WTC11 (cell line): ENCODE measurements at regions not wholly inside any gene's neighbourhood (a gene's known extent, or its start where the extent isn't known, plus 50 kb on each side); places are given as distances from the start of the nearest gene placed in this dataset.

Source experiments
- ATAC-seq: fragments of 200-7000 bp; cut with Tn5 transposase; 2 replicates; pipeline ENCODE4 v1.10.0; 2021; ENCODE audit warnings: mild to moderate bottlenecking, moderate library complexity
- CTCF ChIA-PET: fragments of 300-600 bp; sonication (Branson Sonifier 250); formaldehyde crosslinking; loops from one replicate; lab custom pipeline; 2021; ENCODE audit warnings: antibody characterized with exemption; lab: Charles Lee
- POLR2A ChIA-PET: fragments of 350-600 bp; sonication (Branson Sonifier 250); formaldehyde crosslinking; loops from one replicate; lab custom pipeline; 2021; ENCODE audit warnings: antibody characterized with exemption; lab: Charles Lee
- DNase-seq: peaks from one replicate; pipeline ENCODE4 v3.0.0; 2021; ENCODE audit warnings: low spot score
- H3K27ac Mint-ChIP-seq: 2 replicates; pipeline ENCODE4 v1.8.0; 2021; ENCODE audit warnings: mixed read lengths
- H3K27me3 Mint-ChIP-seq: 2 replicates; pipeline ENCODE4 v1.8.0; 2021; ENCODE audit warnings: low read depth, mild to moderate bottlenecking, moderate library complexity, mixed read lengths
- H3K36me3 Mint-ChIP-seq: 2 replicates; pipeline ENCODE4 v1.8.0; 2021; ENCODE audit warnings: mixed read lengths
- H3K4me1 Mint-ChIP-seq: 2 replicates; pipeline ENCODE4 v1.8.0; 2022; ENCODE audit warnings: mixed read lengths
- H3K4me3 Mint-ChIP-seq: 2 replicates; pipeline ENCODE4 v1.8.0; 2021; ENCODE audit warnings: mild to moderate bottlenecking, moderate library complexity, mixed read lengths
- H3K9me3 Mint-ChIP-seq: 2 replicates; pipeline ENCODE4 v1.8.0; 2021; ENCODE audit warnings: mixed read lengths
- CBFB ChIP-seq: sonication (generic); formaldehyde crosslinking; IDR thresholded peaks from 2 replicates; pipeline ENCODE4 v1.8.1; 2022; ENCODE audit warnings: mild to moderate bottlenecking, low read depth, missing genetic modification reagents
- CREM ChIP-seq: sonication (generic); formaldehyde crosslinking; IDR thresholded peaks from 2 replicates; pipeline ENCODE4 v1.8.1; 2022; ENCODE audit warnings: mild to moderate bottlenecking, missing genetic modification reagents, moderate library complexity
- E2F4 ChIP-seq: sonication (generic); formaldehyde crosslinking; IDR thresholded peaks from 2 replicates; pipeline ENCODE4 v1.8.1; 2022; ENCODE audit warnings: low read depth, mild to moderate bottlenecking, moderate library complexity, missing genetic modification reagents, borderline replicate concordance
- FOXJ3 ChIP-seq: sonication (generic); formaldehyde crosslinking; IDR thresholded peaks from 2 replicates; pipeline ENCODE4 v1.9.0; 2021; ENCODE audit warnings: missing genetic modification reagents, mild to moderate bottlenecking, borderline replicate concordance
- HMGA2 ChIP-seq: fragments of 250-450 bp; sonication (Bioruptor Pico); IDR thresholded peaks from 2 replicates; pipeline ENCODE4 v1.4.0; 2021; ENCODE audit warnings: mild to moderate bottlenecking, moderate library complexity
- NFE2L1 ChIP-seq: sonication (generic); formaldehyde crosslinking; IDR thresholded peaks from 2 replicates; pipeline ENCODE4 v1.8.1; 2023; ENCODE audit warnings: missing genetic modification reagents
- NR2C2 ChIP-seq: sonication (generic); formaldehyde crosslinking; IDR thresholded peaks from 2 replicates; pipeline ENCODE4 v1.8.0; 2022; ENCODE audit warnings: mild to moderate bottlenecking, missing genetic modification reagents
- NR3C1 ChIP-seq: sonication (generic); formaldehyde crosslinking; conservative IDR thresholded peaks from 2 replicates; pipeline ENCODE4 v1.8.1; 2023; ENCODE audit warnings: low read depth, mild to moderate bottlenecking, missing genetic modification reagents
- PRDM15 ChIP-seq: sonication (generic); formaldehyde crosslinking; IDR thresholded peaks from 2 replicates; pipeline ENCODE4 v1.8.0; 2022; ENCODE audit warnings: missing genetic modification reagents
- PREB ChIP-seq: sonication (generic); formaldehyde crosslinking; IDR thresholded peaks from 2 replicates; pipeline ENCODE4 v1.8.1; 2022; ENCODE audit warnings: mild to moderate bottlenecking, missing genetic modification reagents, moderate library complexity, borderline replicate concordance
- SMAD4 ChIP-seq: sonication (generic); formaldehyde crosslinking; IDR thresholded peaks from 2 replicates; pipeline ENCODE4 v1.8.0; 2022; ENCODE audit warnings: mild to moderate bottlenecking, missing genetic modification reagents
- STAT6 ChIP-seq: sonication (generic); formaldehyde crosslinking; conservative IDR thresholded peaks from 2 replicates; pipeline ENCODE4 v1.8.1; 2023; ENCODE audit warnings: mild to moderate bottlenecking, low read depth, missing genetic modification reagents, moderate library complexity
- TEAD1 ChIP-seq: sonication (generic); formaldehyde crosslinking; IDR thresholded peaks from 2 replicates; pipeline ENCODE4 v1.8.0; 2022; ENCODE audit warnings: mild to moderate bottlenecking, missing genetic modification reagents
- TEAD4 ChIP-seq: sonication (generic); formaldehyde crosslinking; IDR thresholded peaks from 2 replicates; pipeline ENCODE4 v1.8.0; 2022; ENCODE audit warnings: mild to moderate bottlenecking, missing genetic modification reagents
- ZBTB21 ChIP-seq: sonication (generic); formaldehyde crosslinking; IDR thresholded peaks from 2 replicates; pipeline ENCODE4 v1.8.1; 2023; ENCODE audit warnings: mild to moderate bottlenecking, missing genetic modification reagents, borderline replicate concordance
- ZNF121 ChIP-seq: sonication (generic); formaldehyde crosslinking; IDR thresholded peaks from 2 replicates; pipeline ENCODE4 v1.8.0; 2023; ENCODE audit warnings: missing genetic modification reagents
- ZNF138 ChIP-seq: sonication (generic); formaldehyde crosslinking; conservative IDR thresholded peaks from 2 replicates; pipeline ENCODE4 v1.8.1; 2022; ENCODE audit warnings: mild to moderate bottlenecking, moderate library complexity, missing genetic modification reagents
- ZNF416 ChIP-seq: fragments of 250-450 bp; sonication (Bioruptor Pico); IDR thresholded peaks from 2 replicates; pipeline ENCODE4 v1.9.0; 2021; ENCODE audit warnings: mild to moderate bottlenecking, inconsistent platforms

- DNase-seq (no peak), ATAC-seq (no peak)
- H3K9me3 Mint-ChIP-seq = peaks cover 7% of the 10 kb centered on the region; the same call in 1 of the 2 replicates
- POLR2A ChIA-PET = no interaction called here
- TF ChIP-seq NFE2L1 (CRISPR knock-in tag) = no peak
- no peak overlapping the region for H3K4me3 Mint-ChIP-seq
- CTCF ChIA-PET = no interaction called here
- no peaks in the 10 kb centered on the region for H3K36me3 Mint-ChIP-seq
- no peak overlapping the region for H3K27ac Mint-ChIP-seq
- H3K27me3 Mint-ChIP-seq = no peaks in the 10 kb centered on the region
- peaks cover 6% of the 10 kb centered on the region; the same call in 1 of the 2 replicates for H3K4me1 Mint-ChIP-seq
Measured at GRCh38 chr1:218755128-218755527, 410.0 kb downstream of the TGFB2 start.

GRCh38 chr1:218759795-218760194 is 413.9 kb upstream of the LYPLAL1 start:
- Mint-ChIP-seq H3K27ac (no peak overlapping the region), H3K36me3 (no peaks in the 10 kb centered on the region), H3K4me3 (no peak overlapping the region), H3K4me1 (peaks cover 15% of the 10 kb centered on the region)
- no peak for DNase-seq
- no peak for ATAC-seq
- TF ChIP-seq CREM (CRISPR knock-in tag) (no peak), HMGA2 (CRISPR knock-in tag) (no peak), SMAD4 (no peak), E2F4 (CRISPR knock-in tag) (no peak), FOXJ3 (CRISPR knock-in tag) (no peak), STAT6 (CRISPR knock-in tag) (no peak), NR3C1 (CRISPR knock-in tag) (no peak)
- TF ChIP-seq, all 79 proteins: peak for 0
- Mint-ChIP-seq H3K27me3 (no peaks in the 10 kb centered on the region), H3K9me3 (peaks cover 7% of the 10 kb centered on the region; the same call in 1 of the 2 replicates)
- POLR2A ChIA-PET = no interaction called here
- CTCF ChIA-PET = no interaction called here

- H3K27ac Mint-ChIP-seq = no peak overlapping the region
- H3K9me3 Mint-ChIP-seq = no peaks in the 10 kb centered on the region
- ATAC-seq = no peak
- H3K4me1 Mint-ChIP-seq = peaks cover 15% of the 10 kb centered on the region
- TF ChIP-seq PREB (no peak), TEAD4 (CRISPR knock-in tag) (no peak)
- H3K27me3 Mint-ChIP-seq = no peaks in the 10 kb centered on the region
- no peaks in the 10 kb centered on the region for H3K36me3 Mint-ChIP-seq
- ChIA-PET POLR2A (no interaction called here), CTCF (no interaction called here)
- H3K4me3 Mint-ChIP-seq = no peak overlapping the region
- DNase-seq = no peak
Measured at GRCh38 chr1:218760601-218761570, 412.8 kb upstream of the LYPLAL1 start.

GRCh38 chr1:218763538-218763937 is 410.1 kb upstream of the LYPLAL1 start:
- ChIA-PET POLR2A (no interaction called here), CTCF (no interaction called here)
- no peak overlapping the region for H3K27ac Mint-ChIP-seq
- no peaks in the 10 kb centered on the region for H3K36me3 Mint-ChIP-seq
- peaks cover 15% of the 10 kb centered on the region for H3K4me1 Mint-ChIP-seq
- no peaks in the 10 kb centered on the region for H3K9me3 Mint-ChIP-seq
- no peak overlapping the region for H3K4me3 Mint-ChIP-seq
- DNase-seq = no peak
- ATAC-seq = no peak
- no peaks in the 10 kb centered on the region for H3K27me3 Mint-ChIP-seq
- no peak for TF ChIP-seq ZNF138 (CRISPR knock-in tag)
- TF ChIP-seq CBFB (CRISPR knock-in tag) = no peak
- no peak for TF ChIP-seq E2F4 (CRISPR knock-in tag)
- no peak for TF ChIP-seq ZNF416 (CRISPR knock-in tag)
- TF ChIP-seq ZNF121 (CRISPR knock-in tag) = no peak
- no peak for TF ChIP-seq ZBTB21 (CRISPR knock-in tag)
- TF ChIP-seq NR2C2 (CRISPR knock-in tag) = no peak
- no peak for TF ChIP-seq CREM (CRISPR knock-in tag)
- TF ChIP-seq PRDM15 (CRISPR knock-in tag) = no peak
- TF ChIP-seq TEAD1 (CRISPR knock-in tag) = no peak
